ENCODE measurements at regions not wholly inside any gene's neighbourhood (a gene's known extent, or its start where the extent isn't known, plus 50 kb on each side); places are given as distances from the start of the nearest gene placed in this dataset.

DNA sequence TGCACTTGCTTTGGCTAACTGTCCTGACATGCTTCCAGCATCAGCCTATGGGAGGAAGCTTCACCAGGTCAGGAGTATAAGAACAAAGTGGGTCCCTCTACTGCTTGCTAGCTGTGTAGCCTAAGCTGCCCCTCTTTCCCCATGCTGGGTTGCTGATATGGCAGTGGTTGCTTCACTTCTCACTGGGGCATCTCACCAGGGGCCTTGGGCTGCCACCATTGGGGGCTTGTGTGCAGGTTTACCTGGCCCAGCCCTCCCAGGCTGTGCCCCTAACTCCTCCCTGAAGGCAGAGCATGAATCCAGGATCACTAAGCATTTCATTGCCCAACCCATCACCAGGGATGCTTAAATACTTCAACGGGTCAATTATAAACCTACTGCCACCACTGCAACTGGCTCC is 817.1 kb upstream of the TMEFF2 start:
- TF ChIP-seq SMARCC2 (IDR thresholded peaks at IDR 0.05) (no peak), ATF7 (IDR thresholded peaks at IDR 0.05) (no peak), ATF7 (CRISPR knock-in tag; IDR thresholded peaks at IDR 0.05) (no peak), ZSCAN20 (CRISPR knock-in tag; IDR thresholded peaks at IDR 0.05; ENCODE audit: borderline replicate concordance) (no peak), CC2D1A (CRISPR knock-in tag; IDR thresholded peaks at IDR 0.05) (no peak), POLR2A (IDR thresholded peaks at IDR 0.05; ENCODE audit: insufficient read depth in 1 of 2, low read depth in 2 of 2, low read length in 2 of 2) (no peak), ZNF230 (CRISPR knock-in tag; IDR thresholded peaks at IDR 0.05) (no peak), RNF2 (conservative IDR thresholded peaks at IDR 0.05; ENCODE audit: low read depth) (no peak), ZNF10 (CRISPR knock-in tag; IDR thresholded peaks at IDR 0.05; ENCODE audit: borderline replicate concordance, low read depth) (no peak)
- TF ChIP-seq, protein P1, sequence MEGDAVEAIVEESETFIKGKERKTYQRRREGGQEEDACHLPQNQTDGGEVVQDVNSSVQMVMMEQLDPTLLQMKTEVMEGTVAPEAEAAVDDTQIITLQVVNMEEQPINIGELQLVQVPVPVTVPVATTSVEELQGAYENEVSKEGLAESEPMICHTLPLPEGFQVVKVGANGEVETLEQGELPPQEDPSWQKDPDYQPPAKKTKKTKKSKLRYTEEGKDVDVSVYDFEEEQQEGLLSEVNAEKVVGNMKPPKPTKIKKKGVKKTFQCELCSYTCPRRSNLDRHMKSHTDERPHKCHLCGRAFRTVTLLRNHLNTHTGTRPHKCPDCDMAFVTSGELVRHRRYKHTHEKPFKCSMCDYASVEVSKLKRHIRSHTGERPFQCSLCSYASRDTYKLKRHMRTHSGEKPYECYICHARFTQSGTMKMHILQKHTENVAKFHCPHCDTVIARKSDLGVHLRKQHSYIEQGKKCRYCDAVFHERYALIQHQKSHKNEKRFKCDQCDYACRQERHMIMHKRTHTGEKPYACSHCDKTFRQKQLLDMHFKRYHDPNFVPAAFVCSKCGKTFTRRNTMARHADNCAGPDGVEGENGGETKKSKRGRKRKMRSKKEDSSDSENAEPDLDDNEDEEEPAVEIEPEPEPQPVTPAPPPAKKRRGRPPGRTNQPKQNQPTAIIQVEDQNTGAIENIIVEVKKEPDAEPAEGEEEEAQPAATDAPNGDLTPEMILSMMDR (CRISPR knock-in tag; IDR thresholded peaks at IDR 0.05) = no peak
- TF ChIP-seq, protein P2, sequence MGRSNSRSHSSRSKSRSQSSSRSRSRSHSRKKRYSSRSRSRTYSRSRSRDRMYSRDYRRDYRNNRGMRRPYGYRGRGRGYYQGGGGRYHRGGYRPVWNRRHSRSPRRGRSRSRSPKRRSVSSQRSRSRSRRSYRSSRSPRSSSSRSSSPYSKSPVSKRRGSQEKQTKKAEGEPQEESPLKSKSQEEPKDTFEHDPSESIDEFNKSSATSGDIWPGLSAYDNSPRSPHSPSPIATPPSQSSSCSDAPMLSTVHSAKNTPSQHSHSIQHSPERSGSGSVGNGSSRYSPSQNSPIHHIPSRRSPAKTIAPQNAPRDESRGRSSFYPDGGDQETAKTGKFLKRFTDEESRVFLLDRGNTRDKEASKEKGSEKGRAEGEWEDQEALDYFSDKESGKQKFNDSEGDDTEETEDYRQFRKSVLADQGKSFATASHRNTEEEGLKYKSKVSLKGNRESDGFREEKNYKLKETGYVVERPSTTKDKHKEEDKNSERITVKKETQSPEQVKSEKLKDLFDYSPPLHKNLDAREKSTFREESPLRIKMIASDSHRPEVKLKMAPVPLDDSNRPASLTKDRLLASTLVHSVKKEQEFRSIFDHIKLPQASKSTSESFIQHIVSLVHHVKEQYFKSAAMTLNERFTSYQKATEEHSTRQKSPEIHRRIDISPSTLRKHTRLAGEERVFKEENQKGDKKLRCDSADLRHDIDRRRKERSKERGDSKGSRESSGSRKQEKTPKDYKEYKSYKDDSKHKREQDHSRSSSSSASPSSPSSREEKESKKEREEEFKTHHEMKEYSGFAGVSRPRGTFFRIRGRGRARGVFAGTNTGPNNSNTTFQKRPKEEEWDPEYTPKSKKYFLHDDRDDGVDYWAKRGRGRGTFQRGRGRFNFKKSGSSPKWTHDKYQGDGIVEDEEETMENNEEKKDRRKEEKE (IDR thresholded peaks at IDR 0.05) = no peak
- TF ChIP-seq, protein P3, sequence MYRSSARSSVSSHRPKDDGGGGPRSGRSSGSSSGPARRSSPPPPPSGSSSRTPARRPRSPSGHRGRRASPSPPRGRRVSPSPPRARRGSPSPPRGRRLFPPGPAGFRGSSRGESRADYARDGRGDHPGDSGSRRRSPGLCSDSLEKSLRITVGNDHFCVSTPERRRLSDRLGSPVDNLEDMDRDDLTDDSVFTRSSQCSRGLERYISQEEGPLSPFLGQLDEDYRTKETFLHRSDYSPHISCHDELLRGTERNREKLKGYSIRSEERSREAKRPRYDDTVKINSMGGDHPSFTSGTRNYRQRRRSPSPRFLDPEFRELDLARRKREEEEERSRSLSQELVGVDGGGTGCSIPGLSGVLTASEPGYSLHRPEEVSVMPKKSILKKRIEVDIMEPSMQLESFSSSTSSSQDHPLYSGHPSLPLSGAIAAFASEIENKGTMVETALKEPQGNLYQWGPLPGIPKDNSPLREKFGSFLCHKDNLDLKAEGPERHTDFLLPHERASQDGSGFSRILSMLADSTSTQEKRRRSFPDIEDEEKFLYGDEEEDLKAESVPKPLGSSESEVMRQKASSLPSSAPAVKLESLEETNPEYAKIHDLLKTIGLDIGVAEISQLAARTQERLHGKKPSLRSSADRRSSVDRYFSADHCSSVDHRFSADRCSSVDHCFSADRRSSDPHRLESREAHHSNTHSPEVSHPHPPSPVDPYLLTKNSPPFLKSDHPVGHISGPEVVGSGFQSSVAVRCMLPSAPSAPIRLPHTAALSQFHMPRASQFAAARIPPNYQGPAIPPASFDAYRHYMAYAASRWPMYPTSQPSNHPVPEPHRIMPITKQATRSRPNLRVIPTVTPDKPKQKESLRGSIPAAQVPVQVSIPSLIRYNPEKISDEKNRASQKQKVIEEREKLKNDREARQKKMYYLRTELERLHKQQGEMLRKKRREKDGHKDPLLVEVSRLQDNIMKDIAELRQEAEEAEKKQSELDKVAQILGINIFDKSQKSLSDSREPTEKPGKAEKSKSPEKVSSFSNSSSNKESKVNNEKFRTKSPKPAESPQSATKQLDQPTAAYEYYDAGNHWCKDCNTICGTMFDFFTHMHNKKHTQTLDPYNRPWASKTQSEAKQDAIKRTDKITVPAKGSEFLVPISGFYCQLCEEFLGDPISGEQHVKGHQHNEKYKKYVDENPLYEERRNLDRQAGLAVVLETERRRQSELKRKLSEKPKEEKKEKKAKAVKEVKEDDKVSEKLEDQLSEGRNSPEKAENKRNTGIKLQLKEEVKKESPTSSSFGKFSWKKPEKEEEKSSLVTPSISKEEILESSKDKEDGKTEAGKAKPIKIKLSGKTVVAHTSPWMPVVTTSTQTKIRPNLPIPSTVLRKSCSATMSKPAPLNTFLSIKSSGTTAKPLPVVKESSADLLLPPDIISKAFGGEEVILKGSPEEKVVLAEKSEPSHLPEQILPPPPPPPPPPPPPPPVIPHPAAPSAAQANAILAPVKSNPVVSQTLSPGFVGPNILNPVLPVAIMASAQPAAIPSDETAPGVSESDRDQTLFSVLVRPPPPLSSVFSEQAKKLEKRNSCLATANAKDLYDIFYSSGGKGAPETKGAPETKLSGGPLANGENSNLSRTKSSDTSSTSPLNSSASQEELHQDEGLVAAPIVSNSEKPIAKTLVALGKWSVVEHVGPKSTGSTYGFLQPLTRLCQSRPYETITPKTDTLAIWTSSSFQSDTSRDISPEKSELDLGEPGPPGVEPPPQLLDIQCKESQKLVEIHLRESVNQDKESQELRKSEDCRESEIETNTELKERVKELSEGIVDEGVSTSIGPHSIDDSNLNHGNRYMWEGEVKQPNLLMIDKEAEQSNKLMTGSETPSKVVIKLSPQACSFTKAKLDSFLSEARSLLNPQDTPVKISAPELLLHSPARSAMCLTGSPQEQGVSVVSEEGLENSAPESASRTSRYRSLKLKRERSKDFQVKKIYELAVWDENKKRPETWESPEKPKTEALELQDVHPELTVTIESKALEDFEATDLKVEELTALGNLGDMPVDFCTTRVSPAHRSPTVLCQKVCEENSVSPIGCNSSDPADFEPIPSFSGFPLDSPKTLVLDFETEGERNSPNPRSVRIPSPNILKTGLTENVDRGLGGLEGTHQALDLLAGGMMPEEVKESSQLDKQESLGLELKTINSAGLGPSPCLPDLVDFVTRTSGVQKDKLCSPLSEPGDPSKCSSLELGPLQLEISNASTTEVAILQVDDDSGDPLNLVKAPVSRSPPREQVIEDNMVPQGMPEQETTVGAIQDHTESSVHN (CRISPR knock-in tag; IDR thresholded peaks at IDR 0.05) = no peak
